Activated CD8-positive, alpha-beta T cell treated with anti-CD3 and anti-CD28 coated beads for 36 hours (primary cell): ENCODE measurements at regions not wholly inside any gene's neighbourhood (a gene's known extent, or its start where the extent isn't known, plus 50 kb on each side); places are given as distances from the start of the nearest gene placed in this dataset.
"Not testable (repeated sequence)": the region's sequence is repeated elsewhere in the genome, so short reads cannot be mapped to it uniquely, and the experiment has no call there.

Source experiments
- ATAC-seq: fragments of 200-7000 bp; cut with Tn5 transposase; one replicate; pipeline ENCODE4 v1.10.0; 2021; ENCODE audit warnings: mild to moderate bottlenecking, moderate library complexity
- CTCF ChIA-PET: fragments of 350-600 bp; sonication (Branson Sonifier 250); formaldehyde crosslinking; loops from one replicate; lab custom pipeline; 2021; ENCODE audit warnings: antibody characterized with exemption; lab: Charles Lee
- POLR2A ChIA-PET: fragments of 350-600 bp; sonication (Branson Sonifier 250); formaldehyde crosslinking; loops from one replicate; lab custom pipeline; 2021; ENCODE audit warnings: antibody characterized with exemption; lab: Charles Lee
- DNase-seq: peaks from one replicate; pipeline ENCODE4 v3.0.0-alpha.2; 2020
- H3K27ac Mint-ChIP-seq: one replicate; pipeline ENCODE4 v1.8.0; 2021; ENCODE audit warnings: mild to moderate bottlenecking, mixed read lengths
- H3K27me3 Mint-ChIP-seq: one replicate; pipeline ENCODE4 v1.8.0; 2021; ENCODE audit warnings: mixed read lengths
- H3K36me3 Mint-ChIP-seq: one replicate; pipeline ENCODE4 v1.8.0; 2021; ENCODE audit warnings: low read depth, mixed read lengths
- H3K4me1 Mint-ChIP-seq: one replicate; pipeline ENCODE4 v1.8.0; 2021; ENCODE audit warnings: low read depth, mixed read lengths
- H3K4me3 Mint-ChIP-seq: one replicate; pipeline ENCODE4 v1.8.0; 2021; ENCODE audit warnings: mild to moderate bottlenecking, moderate library complexity, mixed read lengths
- H3K9me3 Mint-ChIP-seq: one replicate; pipeline ENCODE4 v1.8.0; 2021; ENCODE audit warnings: mixed read lengths
- intact Hi-C: fragments of 100-400 bp; cut with micrococcal nuclease; formaldehyde crosslinking; loops from one replicate; pipeline ENCODE4 v1.10.0; 2022
- TF ChIP-seq, protein P1 (sequence below): fragments of 200-600 bp; IDR thresholded peaks from one replicate; pipeline ENCODE4 v1.8.0; 2022; ENCODE audit warnings: antibody characterized with exemption, mild to moderate bottlenecking

DNA sequence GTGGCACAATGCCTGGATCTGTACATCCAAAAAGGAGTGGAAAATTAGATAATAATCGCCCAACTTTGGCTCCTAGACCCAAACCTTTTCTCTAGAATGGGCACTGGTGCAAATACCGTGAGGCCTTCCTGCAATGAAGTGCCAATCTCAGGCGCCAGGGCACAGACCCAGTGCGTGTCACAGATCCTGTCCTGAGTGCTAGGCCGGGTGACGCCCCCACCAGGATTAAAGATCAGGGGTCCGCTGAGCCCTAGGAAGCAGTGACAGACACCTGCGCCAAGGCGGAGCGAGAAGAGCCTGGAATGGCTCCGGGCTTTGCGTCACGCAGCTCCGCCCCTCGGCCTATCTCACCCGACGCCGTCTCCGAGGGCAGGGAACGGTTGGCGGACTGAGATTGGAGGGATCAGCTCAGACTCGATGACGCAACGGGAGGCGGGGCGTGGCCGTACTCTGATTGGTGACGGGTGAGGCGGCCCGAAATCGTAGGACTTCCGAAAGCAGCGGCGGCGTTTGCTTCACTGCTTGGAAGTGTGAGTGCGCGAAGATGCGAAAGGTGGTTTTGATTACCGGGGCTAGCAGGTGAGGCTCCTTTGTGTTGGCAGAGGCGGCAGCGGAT, 261.9 kb downstream of the ZNF37A start:
- POLR2A ChIA-PET, CTCF ChIA-PET, H3K4me1 Mint-ChIP-seq, H3K36me3 Mint-ChIP-seq, H3K27me3 Mint-ChIP-seq, H3K9me3 Mint-ChIP-seq, intact Hi-C loops: not testable (repeated sequence)
- Mint-ChIP-seq H3K27ac (peak overlapping the region; percentile 99), H3K4me3 (peak overlapping the region; percentile 92)
- ATAC-seq (peak; percentile 99), DNase-seq (peak; percentile 84)

DNA sequence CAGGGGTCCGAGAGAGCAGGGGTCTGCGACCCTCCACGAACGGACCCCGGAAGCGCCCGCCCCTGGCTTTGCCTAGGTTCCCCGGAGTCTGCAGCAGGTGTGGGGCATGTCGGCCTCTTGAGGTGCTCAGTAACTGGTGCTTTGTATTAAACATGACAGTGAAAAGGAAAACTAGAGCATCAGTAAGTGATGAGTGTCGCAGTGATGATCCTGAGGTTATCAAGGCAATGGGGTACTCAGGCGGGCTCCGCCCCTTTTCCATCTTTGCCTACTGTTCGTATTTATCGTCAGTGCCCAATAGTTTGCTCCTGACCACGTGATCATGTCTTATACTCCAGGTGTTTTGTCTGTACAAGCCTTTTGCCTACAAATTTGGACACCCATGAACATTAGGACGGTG, 262.4 kb downstream of the ZNF37A start:
- H3K27me3 Mint-ChIP-seq, DNase-seq, H3K9me3 Mint-ChIP-seq, H3K4me1 Mint-ChIP-seq, POLR2A ChIA-PET, intact Hi-C loops, H3K36me3 Mint-ChIP-seq, CTCF ChIA-PET: not testable (repeated sequence)
- H3K4me3 Mint-ChIP-seq = peak overlapping the region; percentile 92
- peak; percentile 43 for ATAC-seq
- H3K27ac Mint-ChIP-seq = peak overlapping the region; percentile 99

DNA sequence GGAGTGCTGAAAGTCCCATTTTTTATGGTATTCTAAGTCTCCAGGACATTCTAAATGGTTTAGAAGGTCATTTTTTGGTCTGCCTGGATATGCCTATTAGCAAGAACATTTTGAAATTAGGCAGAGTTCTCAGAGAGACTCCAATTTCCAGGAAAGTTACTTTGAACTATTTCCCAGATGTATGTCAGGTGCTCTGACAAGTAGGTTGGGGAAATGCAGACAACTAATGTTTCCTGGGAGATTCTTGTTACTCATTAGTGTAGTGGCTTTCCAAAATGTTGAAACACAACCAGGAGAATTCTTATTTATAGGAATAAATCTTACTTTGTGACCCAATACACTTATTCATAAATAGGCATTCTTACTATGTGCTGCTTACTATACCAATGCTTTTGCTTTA, 268.4 kb downstream of the ZNF37A start:
- peaks cover 22% of the 10 kb centered on the region for H3K36me3 Mint-ChIP-seq
- H3K4me3 Mint-ChIP-seq, CTCF ChIA-PET, POLR2A ChIA-PET, H3K27ac Mint-ChIP-seq, intact Hi-C loops, ATAC-seq, H3K27me3 Mint-ChIP-seq, DNase-seq, H3K9me3 Mint-ChIP-seq: not testable (repeated sequence)
- peaks cover 11% of the 10 kb centered on the region for H3K4me1 Mint-ChIP-seq

GRCh38 chr10:38364073-38364472, 269.9 kb downstream of the ZNF37A start:
- POLR2A ChIA-PET, DNase-seq, ATAC-seq, intact Hi-C loops, CTCF ChIA-PET, H3K4me1 Mint-ChIP-seq, H3K27ac Mint-ChIP-seq, H3K4me3 Mint-ChIP-seq, H3K9me3 Mint-ChIP-seq, H3K27me3 Mint-ChIP-seq: not testable (repeated sequence)
- peaks cover 18% of the 10 kb centered on the region for H3K36me3 Mint-ChIP-seq

DNA sequence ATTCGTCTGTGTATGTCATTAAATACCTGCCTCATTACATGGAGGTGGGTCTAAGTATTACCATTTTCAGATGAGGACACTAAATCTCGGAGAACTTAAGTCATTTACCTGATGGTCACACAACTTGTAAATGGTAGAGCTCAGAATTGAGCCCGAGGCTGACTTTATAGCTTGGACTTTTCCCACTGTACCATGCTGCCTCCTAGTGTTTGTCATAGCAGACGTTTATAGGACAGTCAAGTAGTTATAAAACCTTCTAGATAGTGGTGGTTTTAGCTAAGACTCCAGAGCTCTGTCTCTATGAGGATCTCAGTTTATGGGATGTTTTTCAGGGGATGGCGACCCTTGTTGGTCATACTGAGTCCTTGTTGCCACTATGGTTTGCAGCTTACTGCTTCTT, 271.8 kb downstream of the ZNF37A start:
- POLR2A ChIA-PET, intact Hi-C loops, H3K4me3 Mint-ChIP-seq, H3K27me3 Mint-ChIP-seq, H3K4me1 Mint-ChIP-seq, H3K9me3 Mint-ChIP-seq, H3K27ac Mint-ChIP-seq: not testable (repeated sequence)
- DNase-seq = peak; percentile 34
- ATAC-seq = peak; percentile 61
- peaks cover 18% of the 10 kb centered on the region for H3K36me3 Mint-ChIP-seq
- CTCF ChIA-PET = interaction anchor here (1.5 kb wide), 1 partner anchor 377 kb away, joined by 3 read pairs; no protein-coding TSS in a partner anchor

GRCh38 chr10:38383800-38384199, 289.7 kb downstream of the ZNF37A start:
- H3K4me3 Mint-ChIP-seq, H3K27me3 Mint-ChIP-seq, H3K36me3 Mint-ChIP-seq, DNase-seq, intact Hi-C loops, H3K4me1 Mint-ChIP-seq, POLR2A ChIA-PET, CTCF ChIA-PET, ATAC-seq, H3K27ac Mint-ChIP-seq, H3K9me3 Mint-ChIP-seq: not testable (repeated sequence)

DNA sequence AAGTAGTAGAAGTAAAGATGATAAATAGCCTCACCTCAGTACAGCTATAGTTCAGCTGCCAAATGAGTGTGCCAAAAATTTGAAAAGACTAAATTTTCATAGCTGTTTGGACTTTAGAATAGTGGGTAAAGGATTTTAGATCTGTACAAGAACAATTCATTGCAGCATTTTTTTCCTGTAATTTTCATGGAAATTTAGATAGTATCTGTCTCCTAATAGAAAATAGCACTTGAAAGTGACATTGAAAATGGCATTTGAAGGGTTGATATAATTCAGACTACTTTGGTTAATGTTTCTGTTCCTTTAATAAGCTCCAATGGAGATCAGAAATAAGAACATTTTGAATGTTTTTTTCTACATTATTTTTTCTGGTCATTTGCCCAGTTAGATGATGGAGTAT, 292.7 kb downstream of the ZNF37A start:
- H3K27ac Mint-ChIP-seq, H3K27me3 Mint-ChIP-seq, CTCF ChIA-PET, intact Hi-C loops, DNase-seq, POLR2A ChIA-PET, H3K4me3 Mint-ChIP-seq, H3K4me1 Mint-ChIP-seq, ATAC-seq, H3K9me3 Mint-ChIP-seq, H3K36me3 Mint-ChIP-seq: not testable (repeated sequence)

- ATAC-seq, CTCF ChIA-PET, H3K36me3 Mint-ChIP-seq, H3K27me3 Mint-ChIP-seq, H3K27ac Mint-ChIP-seq, H3K4me1 Mint-ChIP-seq, H3K9me3 Mint-ChIP-seq, POLR2A ChIA-PET, H3K4me3 Mint-ChIP-seq, intact Hi-C loops: not testable (repeated sequence)
- DNase-seq = peak; percentile 30
- TF ChIP-seq, protein P1, sequence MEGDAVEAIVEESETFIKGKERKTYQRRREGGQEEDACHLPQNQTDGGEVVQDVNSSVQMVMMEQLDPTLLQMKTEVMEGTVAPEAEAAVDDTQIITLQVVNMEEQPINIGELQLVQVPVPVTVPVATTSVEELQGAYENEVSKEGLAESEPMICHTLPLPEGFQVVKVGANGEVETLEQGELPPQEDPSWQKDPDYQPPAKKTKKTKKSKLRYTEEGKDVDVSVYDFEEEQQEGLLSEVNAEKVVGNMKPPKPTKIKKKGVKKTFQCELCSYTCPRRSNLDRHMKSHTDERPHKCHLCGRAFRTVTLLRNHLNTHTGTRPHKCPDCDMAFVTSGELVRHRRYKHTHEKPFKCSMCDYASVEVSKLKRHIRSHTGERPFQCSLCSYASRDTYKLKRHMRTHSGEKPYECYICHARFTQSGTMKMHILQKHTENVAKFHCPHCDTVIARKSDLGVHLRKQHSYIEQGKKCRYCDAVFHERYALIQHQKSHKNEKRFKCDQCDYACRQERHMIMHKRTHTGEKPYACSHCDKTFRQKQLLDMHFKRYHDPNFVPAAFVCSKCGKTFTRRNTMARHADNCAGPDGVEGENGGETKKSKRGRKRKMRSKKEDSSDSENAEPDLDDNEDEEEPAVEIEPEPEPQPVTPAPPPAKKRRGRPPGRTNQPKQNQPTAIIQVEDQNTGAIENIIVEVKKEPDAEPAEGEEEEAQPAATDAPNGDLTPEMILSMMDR = peak; percentile 47
Observed at GRCh38 chr10:38390725-38391124, 296.6 kb downstream of the ZNF37A start.

DNA sequence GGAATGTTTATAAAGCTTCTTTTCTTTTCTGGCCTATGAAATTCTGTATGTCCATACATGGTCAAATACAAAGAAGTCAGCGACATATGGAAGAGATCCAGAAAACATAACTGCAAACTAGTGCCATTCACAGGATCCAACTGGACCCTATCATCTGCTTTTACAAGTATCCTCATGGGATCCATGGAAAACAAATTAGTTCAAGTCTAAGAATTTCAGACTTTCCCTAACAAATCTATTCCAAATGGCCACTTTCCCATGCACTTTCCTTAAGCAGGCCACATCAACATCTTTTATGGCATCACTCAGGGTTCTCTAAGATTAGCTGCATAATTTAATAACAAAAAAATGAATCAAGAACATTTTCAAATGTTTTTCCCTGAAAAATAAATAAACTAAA, 301.3 kb downstream of the ZNF37A start:
- H3K4me3 Mint-ChIP-seq, ATAC-seq, DNase-seq, H3K27me3 Mint-ChIP-seq, POLR2A ChIA-PET, CTCF ChIA-PET, H3K9me3 Mint-ChIP-seq, H3K27ac Mint-ChIP-seq, H3K4me1 Mint-ChIP-seq, H3K36me3 Mint-ChIP-seq, intact Hi-C loops: not testable (repeated sequence)

DNA sequence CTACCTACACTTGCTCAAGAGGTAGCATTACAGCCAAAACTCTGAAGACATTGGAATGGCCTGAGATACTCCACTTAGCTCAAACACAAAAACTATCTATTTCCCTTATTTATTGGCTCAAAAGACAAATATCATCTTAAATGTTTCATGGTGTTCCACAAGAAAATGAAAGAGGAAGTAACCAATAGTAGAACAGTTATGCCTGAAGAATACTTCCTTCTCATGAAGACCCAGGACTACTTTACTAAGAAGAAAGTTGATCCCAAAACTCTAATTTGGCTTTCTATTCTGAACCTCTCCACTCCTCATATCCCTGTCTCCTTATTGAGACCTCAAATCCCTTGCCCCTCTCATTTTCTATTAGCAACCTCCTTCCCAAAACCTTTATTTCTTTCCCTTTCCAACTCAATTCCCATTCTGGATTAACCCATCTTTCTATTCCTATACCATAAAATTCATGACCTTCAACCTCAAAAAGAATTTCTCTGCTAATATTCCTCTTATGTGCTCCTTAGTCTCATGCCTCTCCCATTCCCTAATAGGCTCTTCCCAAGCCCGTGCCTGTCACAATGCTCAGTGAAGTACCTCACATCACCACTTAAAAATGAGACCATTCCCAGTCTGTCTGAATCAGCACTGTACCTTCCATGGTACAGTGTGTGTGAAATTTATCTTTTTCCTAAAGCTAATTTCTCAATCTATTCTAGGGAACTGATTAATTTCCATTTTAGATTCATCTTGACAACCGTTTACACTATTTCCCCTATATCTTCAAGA, 302.2 kb downstream of the ZNF37A start:
- H3K27me3 Mint-ChIP-seq, H3K4me3 Mint-ChIP-seq, DNase-seq, intact Hi-C loops, H3K4me1 Mint-ChIP-seq, H3K27ac Mint-ChIP-seq, H3K9me3 Mint-ChIP-seq, CTCF ChIA-PET, POLR2A ChIA-PET, ATAC-seq, H3K36me3 Mint-ChIP-seq: not testable (repeated sequence)

DNA sequence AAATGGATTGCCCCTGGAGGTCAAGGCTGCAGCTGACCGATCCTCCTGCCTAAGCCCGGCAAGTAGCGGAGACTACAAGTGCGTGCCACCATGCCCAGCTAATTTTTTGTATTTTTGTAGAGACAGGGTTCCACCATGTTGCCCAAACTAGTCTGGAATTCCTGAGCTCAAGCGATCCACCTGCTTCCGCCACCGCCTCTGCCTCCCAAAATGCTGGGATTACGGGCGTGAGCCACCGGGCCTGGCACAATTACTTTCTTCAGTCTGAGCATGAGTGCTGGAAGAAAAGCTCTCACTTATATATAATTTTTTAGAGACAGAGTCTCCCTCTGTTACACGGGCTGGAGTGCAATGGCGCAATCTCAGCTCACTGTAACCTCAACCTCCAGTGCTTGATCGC, 307.4 kb downstream of the ZNF37A start:
- H3K36me3 Mint-ChIP-seq, H3K9me3 Mint-ChIP-seq, DNase-seq, ATAC-seq, CTCF ChIA-PET, intact Hi-C loops, H3K27me3 Mint-ChIP-seq, H3K4me1 Mint-ChIP-seq: not testable (repeated sequence)
- H3K27ac Mint-ChIP-seq = peak overlapping the region; percentile 97
- POLR2A ChIA-PET = interaction anchor here (2.3 kb wide), 1 partner anchor 426 kb away, joined by 10 read pairs; the partner anchor contains the start of gene ZNF25
- peak overlapping the region; percentile 93 for H3K4me3 Mint-ChIP-seq
